ENCODE measurements at regions not wholly inside any gene's neighbourhood (a gene's known extent, or its start where the extent isn't known, plus 50 kb on each side); places are given as distances from the start of the nearest gene placed in this dataset.
A peak's percentile ranks its signal among the peaks of the same experiment; 100 is the strongest.

- no peak for DNase-seq (ENCODE audit: low spot score)
These were observed 50.8 kb upstream of the INCENP start for GRCh38 chr11:62073061-62073460.

DNA sequence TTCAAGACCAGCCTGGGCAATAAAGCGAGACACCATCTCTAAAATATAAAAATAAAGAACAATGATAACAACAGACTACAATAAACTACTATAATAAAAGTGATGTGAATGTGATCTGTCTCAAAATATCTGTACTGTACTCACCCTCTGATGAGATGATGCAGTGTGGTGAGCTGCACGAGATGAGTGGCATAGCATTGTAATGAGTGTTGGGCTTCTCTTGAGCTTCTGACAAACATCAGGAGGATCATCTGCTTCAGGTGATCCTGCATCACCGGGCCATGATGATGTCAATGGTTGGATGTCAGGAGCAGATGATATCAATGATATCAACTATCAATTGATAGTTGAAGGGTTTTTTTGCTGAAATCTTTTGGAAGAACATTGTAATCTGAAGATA lies 52.4 kb upstream of the INCENP start:
- no peak for DNase-seq (ENCODE audit: low spot score)

DNA sequence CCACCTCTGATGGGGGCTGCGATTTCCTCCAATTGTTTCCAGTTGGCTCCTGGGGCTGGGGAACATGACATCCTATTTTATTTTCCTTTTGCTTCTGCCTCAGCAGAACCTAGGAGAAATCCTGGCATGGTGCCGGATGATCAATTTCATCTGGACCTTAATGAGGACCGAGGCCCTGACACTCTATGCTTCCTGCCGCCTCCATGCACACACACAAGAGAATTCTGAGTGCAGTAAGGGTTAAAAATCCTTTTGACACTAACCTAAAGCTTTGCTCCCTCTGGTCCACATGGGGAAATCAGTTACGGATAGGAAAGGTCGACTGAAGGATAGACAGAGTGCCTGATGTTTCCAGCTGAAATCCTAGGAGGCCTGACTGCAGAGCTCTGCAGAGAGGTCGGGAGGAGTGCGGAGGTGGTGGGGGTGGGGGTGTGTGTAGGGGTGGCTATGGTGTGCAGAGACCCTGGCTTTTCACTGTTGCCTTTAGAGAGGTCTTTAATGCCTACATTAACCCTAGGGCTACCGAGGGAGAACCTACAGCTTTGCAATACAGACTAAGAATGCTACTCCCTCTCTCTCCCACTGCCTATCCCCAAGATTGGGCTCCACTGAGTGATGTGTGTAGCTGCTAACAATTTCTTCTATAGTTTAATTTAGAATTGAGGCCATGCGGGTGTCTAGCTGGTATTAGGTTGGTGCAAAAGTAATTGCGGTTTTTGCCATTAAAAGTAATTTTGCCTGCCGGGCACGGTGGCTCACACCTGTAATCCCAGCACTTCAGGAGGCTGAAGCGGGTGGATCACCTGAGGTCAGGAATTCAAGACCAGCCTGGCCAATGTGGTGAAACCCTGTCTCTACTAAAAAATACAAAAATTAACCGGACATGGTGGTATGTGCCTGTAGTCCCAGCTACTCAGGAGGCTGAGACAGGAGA lies 53.6 kb upstream of the INCENP start:
- DNase-seq (ENCODE audit: low spot score), result no peak

DNA sequence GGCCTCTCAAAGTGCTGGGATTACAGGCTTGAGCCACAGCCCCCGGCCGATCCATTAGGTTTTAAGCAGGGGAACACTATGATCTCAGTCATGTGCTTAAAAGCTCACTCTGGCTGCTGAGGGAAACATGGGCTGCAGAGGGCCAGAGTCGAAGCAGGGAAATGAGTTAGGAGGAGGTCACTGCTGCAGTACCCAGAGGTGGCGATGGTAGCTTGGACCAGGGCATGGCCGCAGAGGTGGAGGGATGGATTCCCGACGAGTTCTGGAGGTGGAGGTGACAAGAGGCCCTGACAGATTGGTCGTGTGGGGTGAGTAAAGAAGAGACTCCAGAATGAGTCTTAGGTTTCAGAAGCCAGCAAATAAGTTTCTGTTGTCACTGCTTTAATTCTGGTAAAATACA lies 54.4 kb upstream of the INCENP start:
- no peak for DNase-seq (ENCODE audit: low spot score)

DNA sequence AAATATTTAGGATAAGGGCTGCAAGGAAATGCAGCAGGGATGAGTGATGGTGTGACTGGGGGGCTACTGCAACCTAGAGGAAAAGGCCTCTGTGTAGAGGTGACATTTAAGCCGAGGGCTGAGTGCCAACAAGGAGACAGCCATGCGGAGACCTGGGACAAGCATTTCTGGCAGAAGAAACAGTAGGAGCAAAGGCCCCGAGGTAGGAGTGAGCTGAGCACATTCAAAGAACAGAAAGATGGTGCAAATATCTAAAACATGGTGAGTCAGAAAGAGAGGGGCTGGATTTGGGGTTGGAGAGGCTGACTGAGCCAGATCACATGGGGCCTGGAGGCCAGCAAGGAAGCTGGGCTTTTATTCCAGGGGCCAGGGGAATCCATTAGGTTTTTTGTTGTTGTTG lies 55.1 kb upstream of the INCENP start:
- no peak for DNase-seq (ENCODE audit: low spot score)

- no peak for DNase-seq (ENCODE audit: low spot score)
These were observed 56.1 kb upstream of the INCENP start for GRCh38 chr11:62067741-62068140.

DNA sequence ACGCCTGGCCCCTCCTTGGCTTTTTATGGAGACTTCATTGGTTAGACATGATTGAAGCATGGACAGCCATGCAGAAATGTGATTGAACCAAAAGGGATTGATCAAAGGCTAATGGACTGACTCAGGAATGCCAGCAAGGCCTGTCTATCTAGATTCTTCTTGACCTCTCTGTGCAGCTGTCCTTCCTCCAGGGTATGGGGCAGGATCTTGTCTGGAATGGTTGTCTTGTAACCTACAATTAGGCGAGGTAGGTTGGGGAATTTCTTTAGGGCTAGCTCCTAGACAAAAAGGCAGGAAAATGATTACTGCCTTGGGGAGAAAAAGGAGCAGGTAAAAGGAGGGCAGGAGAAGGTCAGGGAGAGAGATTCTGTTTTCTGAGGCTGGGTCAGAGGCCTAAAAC lies 59.6 kb upstream of the INCENP start:
- DNase-seq (ENCODE audit: low spot score), result no peak

DNA sequence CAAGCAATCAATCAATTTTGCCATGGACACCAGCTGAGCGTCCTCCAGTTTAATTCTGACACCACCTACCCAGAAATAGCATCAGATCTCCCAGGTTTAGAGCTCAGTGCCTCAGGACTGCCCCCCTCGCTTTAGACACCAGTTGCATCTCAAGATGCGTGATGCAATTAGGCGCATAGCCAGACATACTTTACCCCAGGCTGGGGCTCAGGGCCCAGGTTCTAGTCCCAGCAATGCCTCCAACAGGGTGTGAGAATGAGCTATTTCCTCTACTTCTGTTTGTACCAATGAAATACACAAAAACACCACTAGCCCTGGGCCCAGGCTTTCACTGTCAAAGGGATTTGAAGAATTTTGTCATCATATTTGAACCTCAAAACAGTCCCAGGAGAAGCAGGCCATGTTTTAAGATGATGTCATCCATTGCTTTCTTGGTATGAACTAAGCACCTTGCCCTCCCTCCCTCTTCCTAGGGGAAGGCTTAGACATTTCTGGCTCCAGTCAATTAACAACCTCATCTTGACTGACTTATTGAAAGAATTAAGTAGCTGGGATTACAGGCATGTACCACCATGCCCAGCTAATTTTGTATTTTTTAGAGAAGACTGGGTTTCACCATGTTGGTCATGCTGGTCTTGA lies 61.5 kb upstream of the INCENP start:
- DNase-seq (ENCODE audit: low spot score), result no peak

DNA sequence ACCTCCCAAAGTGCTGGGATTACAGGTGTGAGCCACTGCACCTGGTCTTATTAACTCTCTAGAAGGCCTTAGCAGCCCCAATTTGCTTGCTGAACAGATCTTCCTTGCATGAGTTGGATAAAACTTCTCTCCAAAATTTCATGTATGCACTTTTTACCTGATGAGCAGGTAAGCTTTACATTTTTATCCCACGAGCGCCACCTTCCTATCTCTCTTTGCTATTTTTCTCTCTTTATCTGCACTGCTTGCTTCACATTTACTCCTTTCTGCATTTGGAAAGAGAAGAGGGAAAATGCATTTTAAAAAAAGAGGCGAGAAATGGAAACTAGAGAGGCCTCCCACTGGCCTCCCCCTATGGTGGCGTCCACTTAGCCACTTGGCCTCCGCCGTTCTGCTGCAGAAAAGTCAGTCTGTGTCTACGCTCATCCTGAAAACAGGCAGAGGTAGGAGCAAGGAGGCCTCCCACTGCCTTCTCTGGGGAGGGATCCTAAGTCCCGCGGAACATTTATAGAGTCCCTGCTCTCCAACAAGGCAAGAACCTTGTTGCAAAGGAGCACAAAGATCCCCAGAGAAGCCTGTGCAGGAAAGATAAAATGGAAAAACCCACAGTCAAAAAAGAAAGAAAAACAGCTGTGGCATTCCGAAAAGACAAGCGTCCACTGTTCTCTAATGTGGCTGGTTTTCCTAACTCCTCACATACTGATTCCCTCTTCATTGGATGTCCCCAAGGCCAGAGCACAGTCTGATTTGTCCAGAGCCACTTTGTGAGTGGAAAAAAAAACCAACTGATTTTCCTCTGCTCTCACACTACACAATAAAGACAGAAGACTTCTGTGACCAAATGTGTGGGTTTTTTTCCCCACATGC lies 62.2 kb upstream of the INCENP start:
- no peak for DNase-seq (ENCODE audit: low spot score)

- DNase-seq (ENCODE audit: low spot score), result no peak
These were observed 66.7 kb upstream of the INCENP start for GRCh38 chr11:62057069-62057468.

DNA sequence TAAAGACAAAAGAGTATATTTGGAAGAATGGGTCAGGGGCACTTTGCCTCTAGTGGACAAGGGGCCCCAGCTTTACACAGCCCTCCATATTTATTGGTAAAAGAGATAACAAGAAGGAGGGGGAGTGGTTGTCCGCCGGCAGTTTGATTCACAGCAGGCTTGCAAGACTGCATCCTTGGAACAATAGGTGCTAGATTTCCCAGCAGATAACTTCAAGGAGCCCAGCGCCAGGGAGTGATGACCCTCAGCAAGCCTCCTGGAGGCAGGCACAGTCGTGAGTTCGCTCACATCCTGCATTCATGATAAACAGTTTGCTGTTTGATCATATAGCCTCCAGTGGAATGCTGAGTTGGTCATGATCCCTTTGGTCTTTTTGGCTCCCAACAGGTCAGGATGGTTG lies 67.8 kb upstream of the INCENP start:
- no peak for DNase-seq (ENCODE audit: low spot score)

DNA sequence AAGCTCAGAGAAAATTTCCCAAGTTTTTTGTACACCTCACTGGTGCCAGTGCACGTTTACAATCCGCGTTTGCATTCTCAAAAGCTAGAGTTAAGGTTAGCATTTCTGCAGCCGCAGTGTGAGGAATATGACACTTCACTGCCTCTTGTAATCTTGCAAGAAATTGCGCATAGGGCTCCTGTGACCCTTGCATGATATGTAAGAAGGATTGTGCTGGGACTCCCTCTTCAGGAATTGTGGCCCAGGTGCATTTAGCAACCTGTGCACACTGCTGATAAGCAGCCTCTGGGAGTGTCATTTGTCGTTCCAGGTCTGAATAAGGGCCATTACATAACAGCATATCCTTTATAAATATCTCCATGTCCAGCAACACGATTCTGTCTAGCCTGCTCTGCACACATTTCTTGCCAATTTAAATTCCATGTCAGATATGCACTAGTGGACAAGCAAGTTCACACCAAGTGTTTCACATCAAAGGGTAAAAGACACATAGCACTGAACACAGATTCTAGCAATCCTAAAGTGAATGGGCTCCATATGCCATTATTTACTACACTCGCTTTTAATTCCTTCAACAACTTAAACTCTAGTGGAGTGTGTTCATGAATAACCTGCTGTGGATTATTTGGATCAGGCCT lies 69.2 kb upstream of the INCENP start:
- peak; percentile 49 for DNase-seq (ENCODE audit: low spot score)

- no peak for DNase-seq (ENCODE audit: low spot score)
These were observed 69.7 kb upstream of the INCENP start for GRCh38 chr11:62054081-62054480.

DNA sequence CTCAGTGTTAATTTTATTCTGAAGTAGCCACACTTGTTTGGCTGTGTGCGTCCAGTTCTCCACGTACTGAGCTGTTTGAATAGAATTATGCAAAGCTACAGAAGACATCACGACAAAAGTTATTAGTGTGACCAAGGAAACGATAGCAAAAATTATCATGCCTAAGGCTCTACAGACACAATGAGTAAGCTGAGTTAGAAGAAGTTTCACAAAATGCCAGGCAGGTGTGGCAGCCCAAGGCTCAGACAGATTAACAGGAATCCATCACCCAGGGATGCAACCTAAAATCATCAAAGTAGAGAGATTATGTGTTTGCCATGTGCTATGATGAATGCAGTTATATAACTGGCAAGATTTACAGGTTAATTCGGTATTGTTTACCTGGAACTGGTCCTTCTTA lies 73.1 kb upstream of the INCENP start:
- no peak for DNase-seq (ENCODE audit: low spot score)

- DNase-seq (ENCODE audit: low spot score), result no peak
These were observed 75.7 kb upstream of the INCENP start for GRCh38 chr11:62048100-62048499.

DNA sequence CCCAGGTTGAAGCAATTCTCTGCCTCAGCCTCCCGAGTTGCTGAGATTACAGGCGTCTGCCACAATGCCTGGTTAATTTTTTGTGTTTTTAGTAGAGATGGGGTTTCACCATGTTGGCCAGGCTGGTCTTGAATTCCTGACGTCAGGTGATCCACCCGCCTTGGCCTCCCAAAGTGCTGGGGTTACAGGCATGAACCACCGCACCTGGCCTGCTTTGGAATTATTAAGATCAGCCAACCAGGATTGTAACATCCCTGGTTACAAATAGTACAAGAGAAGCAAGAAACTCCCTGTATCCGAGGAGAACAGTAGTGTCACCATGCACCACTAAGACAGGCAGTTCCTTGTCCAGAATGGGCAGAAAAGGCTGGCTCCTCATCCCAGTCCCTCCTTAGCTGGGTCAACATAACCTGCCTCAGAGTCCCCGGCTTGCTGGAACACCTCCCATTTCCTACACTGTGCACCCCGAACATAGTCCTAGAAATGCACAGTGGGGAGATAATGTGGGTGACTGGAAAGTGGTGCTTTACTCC lies 77.2 kb upstream of the INCENP start:
- no peak for DNase-seq (ENCODE audit: low spot score)

DNA sequence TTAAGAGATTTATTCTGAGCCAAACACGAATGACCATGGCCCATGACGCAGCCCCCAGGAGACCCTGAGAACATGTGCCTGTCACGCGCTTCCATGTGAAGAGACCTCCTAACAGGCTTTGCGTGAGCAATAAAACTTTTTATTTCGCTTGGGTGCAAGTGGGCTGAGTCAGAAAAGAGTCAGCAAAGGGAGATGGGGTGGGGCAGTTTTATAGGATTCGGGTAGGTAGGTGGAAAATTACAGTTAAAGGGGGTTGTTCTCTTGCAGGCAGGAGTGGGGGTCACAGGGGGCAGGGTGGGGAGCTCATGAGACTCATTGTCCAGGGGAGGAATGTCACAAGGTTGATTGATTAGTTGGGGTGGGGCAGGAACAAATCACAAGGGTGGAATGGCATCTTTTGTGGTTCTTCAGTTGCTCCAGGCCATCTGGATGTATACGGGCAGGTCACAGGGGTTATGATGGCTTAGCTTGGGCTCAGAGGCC lies 77.2 kb upstream of the FTH1 start:
- no peak for DNase-seq (ENCODE audit: low spot score)

- no peak for DNase-seq (ENCODE audit: low spot score)
These were observed 67.9 kb upstream of the FTH1 start for GRCh38 chr11:62035293-62035692.

DNA sequence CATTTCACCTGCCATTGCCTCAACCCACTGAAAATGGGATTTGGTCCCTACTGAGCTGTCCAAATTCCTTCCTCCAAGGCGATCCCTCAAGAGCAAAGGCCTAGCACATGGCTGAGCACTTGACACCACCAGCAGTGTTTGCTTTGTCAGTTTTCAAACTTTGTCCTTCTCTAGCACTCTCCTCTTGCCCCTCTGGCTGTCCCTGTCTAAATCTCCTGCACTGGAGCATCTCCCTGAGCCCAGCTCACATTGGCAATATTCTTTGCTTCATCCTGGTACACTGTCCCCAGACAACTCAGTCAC lies 66.6 kb upstream of the FTH1 start:
- DNase-seq (ENCODE audit: low spot score), result no peak

- DNase-seq (ENCODE audit: low spot score), result no peak
These were observed 66.0 kb upstream of the FTH1 start for GRCh38 chr11:62033191-62034035.

Measured in SK-N-DZ (cell line).